ENCODE measurements at regions not wholly inside any gene's neighbourhood (a gene's known extent, or its start where the extent isn't known, plus 50 kb on each side); places are given as distances from the start of the nearest gene placed in this dataset.

DNA sequence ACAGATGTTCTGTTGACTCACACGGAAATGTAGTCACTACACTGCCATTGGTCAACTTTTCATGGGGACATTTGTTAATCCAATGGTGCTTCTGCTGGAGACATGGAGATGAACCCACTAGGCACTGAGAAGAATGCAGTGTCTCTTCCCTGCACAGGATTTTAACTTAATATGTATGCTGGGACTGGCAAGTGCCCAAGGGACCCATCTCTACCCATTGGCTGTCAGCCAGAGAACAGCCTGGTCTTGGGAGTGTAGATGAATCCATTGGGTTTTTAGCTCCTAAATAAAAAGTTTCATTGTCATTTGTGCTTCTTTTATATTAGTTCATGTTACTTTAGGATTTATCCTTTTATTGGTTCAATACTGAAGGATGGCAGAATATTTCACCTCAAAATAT lies 195.8 kb upstream of the CDH6 start:
- TF ChIP-seq, protein P1, sequence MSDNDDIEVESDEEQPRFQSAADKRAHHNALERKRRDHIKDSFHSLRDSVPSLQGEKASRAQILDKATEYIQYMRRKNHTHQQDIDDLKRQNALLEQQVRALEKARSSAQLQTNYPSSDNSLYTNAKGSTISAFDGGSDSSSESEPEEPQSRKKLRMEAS (IDR thresholded peaks at IDR 0.05; ENCODE audit: low read depth, low read length) = no peak
- TF ChIP-seq, protein P2, sequence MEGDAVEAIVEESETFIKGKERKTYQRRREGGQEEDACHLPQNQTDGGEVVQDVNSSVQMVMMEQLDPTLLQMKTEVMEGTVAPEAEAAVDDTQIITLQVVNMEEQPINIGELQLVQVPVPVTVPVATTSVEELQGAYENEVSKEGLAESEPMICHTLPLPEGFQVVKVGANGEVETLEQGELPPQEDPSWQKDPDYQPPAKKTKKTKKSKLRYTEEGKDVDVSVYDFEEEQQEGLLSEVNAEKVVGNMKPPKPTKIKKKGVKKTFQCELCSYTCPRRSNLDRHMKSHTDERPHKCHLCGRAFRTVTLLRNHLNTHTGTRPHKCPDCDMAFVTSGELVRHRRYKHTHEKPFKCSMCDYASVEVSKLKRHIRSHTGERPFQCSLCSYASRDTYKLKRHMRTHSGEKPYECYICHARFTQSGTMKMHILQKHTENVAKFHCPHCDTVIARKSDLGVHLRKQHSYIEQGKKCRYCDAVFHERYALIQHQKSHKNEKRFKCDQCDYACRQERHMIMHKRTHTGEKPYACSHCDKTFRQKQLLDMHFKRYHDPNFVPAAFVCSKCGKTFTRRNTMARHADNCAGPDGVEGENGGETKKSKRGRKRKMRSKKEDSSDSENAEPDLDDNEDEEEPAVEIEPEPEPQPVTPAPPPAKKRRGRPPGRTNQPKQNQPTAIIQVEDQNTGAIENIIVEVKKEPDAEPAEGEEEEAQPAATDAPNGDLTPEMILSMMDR (IDR thresholded peaks at IDR 0.05; ENCODE audit: low read depth, low read length) = no peak
- TF ChIP-seq MYC (IDR thresholded peaks at IDR 0.05; ENCODE audit: low read depth, low read length) = no peak
- no peak for TF ChIP-seq POLR2A (IDR thresholded peaks at IDR 0.05; ENCODE audit: extremely low read depth, insufficient read length)
